ENCODE measurements at regions not wholly inside any gene's neighbourhood (a gene's known extent, or its start where the extent isn't known, plus 50 kb on each side); places are given as distances from the start of the nearest gene placed in this dataset.

- TF ChIP-seq ZFP91 (CRISPR knock-in tag; IDR thresholded peaks at IDR 0.05; ENCODE audit: borderline replicate concordance) (no peak), FOXP4 (CRISPR knock-in tag; IDR thresholded peaks at IDR 0.05) (peak; percentile 59), ZBTB33 (CRISPR knock-in tag; IDR thresholded peaks at IDR 0.05) (no peak), ERF (CRISPR knock-in tag; IDR thresholded peaks at IDR 0.05) (0 out of 2 replicates have a peak, but pooled peaks have one; percentile 34), FOXA3 (CRISPR knock-in tag; IDR thresholded peaks at IDR 0.05) (peak; percentile 95), ARID3A (IDR thresholded peaks at IDR 0.05; ENCODE audit: low read depth, low read length) (peak; percentile 75), ZNF138 (CRISPR knock-in tag; IDR thresholded peaks at IDR 0.05; ENCODE audit: low read depth) (no peak), TCF7 (IDR thresholded peaks at IDR 0.05; ENCODE audit: low read depth) (0 out of 2 replicates have a peak, but pooled peaks have one; percentile 12), ZNF589 (CRISPR knock-in tag; conservative IDR thresholded peaks at IDR 0.05) (no peak), ZNF331 (CRISPR knock-in tag; IDR thresholded peaks at IDR 0.05) (peak; percentile 83), TSC22D2 (CRISPR knock-in tag; IDR thresholded peaks at IDR 0.05; ENCODE audit: borderline replicate concordance) (no peak), ZNF251 (CRISPR knock-in tag; IDR thresholded peaks at IDR 0.05) (no peak), ZGPAT (CRISPR knock-in tag; IDR thresholded peaks at IDR 0.05) (0 out of 2 replicates have a peak, but pooled peaks have one; percentile 30), RBFOX2 (IDR thresholded peaks at IDR 0.05; ENCODE audit: low read depth, low read length) (no peak), ZNF616 (CRISPR knock-in tag; IDR thresholded peaks at IDR 0.05; ENCODE audit: low read depth) (no peak)
These were observed 153.5 kb downstream of the PRELID2 start (continued) for GRCh38 chr5:145681686-145682085.

Data from HepG2 (cell line).